Cardiac muscle cell (in vitro differentiated cells and primary cell): ENCODE measurements at regions not wholly inside any gene's neighbourhood (a gene's known extent, or its start where the extent isn't known, plus 50 kb on each side); places are given as distances from the start of the nearest gene placed in this dataset.
A peak's percentile ranks its signal among the peaks of the same experiment; 100 is the strongest.

Source experiments
- DNase-seq, 2 donors: peaks; one replicate each; pipeline versions ENCODE4 v3.0.0 to v3.0.0-alpha.2; 2010 to 2017; ENCODE audit warnings: low read depth in 1 of 2, low spot score in 1 of 2
- H3K27ac ChIP-seq: fragments of 200-600 bp; sonication (generic); 2 replicates; pipeline ENCODE4 v1.5.1; 2016
- H3K27me3 ChIP-seq: fragments of 200-600 bp; sonication (generic); 2 replicates; pipeline ENCODE4 v1.6.0; 2016; ENCODE audit warnings: control low read depth
- H3K36me3 ChIP-seq: fragments of 200-600 bp; sonication (generic); 2 replicates; pipeline ENCODE4 v1.5.1; 2016; ENCODE audit warnings: control low read depth
- H3K4me1 ChIP-seq: fragments of 200-600 bp; sonication (generic); 2 replicates; pipeline ENCODE4 v1.8.1; 2017; ENCODE audit warnings: low read depth, mild to moderate bottlenecking, mixed run types
- H3K4me3 ChIP-seq: fragments of 200-600 bp; sonication (generic); 2 replicates; pipeline ENCODE4 v1.5.1; 2016; ENCODE audit warnings: mild to moderate bottlenecking
- H3K9me3 ChIP-seq: fragments of 200-600 bp; sonication (generic); 2 replicates; pipeline ENCODE4 v1.5.1; 2017; ENCODE audit warnings: low read depth, mild to moderate bottlenecking, control low read depth
- TF ChIP-seq, protein P1 (sequence below): IDR thresholded peaks from 2 replicates; pipeline ENCODE4 v1.5.1; 2012; ENCODE audit warnings: low read depth, mild to moderate bottlenecking, low read length

DNA sequence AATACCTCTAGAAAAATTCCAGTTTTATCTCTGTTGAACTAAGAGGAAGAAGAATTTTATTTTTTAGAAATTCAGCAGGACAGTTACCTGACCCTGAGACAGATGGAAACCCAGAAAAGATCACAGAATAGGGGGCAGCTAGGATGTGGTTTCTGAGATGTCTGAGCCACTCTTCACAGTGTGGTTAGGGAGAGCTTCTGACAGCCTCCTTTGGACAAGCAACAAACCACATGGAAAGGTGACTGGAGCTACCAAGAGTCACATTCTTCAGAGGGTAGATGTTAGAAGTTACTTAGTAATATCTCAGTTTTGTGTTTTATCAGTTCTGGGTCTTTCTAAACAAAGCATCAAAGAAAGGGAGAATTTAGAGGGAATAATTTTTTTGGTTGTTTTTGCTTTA lies 117.3 kb upstream of the NAP1L1 start:
- Histone ChIP-seq H3K27ac (no peak overlapping the region), H3K27me3 (no peaks in the 10 kb centered on the region), H3K36me3 (no peaks in the 10 kb centered on the region), H3K4me1 (no peaks in the 10 kb centered on the region), H3K9me3 (no peaks in the 10 kb centered on the region), H3K4me3 (no peak overlapping the region)
- TF ChIP-seq, protein P1, sequence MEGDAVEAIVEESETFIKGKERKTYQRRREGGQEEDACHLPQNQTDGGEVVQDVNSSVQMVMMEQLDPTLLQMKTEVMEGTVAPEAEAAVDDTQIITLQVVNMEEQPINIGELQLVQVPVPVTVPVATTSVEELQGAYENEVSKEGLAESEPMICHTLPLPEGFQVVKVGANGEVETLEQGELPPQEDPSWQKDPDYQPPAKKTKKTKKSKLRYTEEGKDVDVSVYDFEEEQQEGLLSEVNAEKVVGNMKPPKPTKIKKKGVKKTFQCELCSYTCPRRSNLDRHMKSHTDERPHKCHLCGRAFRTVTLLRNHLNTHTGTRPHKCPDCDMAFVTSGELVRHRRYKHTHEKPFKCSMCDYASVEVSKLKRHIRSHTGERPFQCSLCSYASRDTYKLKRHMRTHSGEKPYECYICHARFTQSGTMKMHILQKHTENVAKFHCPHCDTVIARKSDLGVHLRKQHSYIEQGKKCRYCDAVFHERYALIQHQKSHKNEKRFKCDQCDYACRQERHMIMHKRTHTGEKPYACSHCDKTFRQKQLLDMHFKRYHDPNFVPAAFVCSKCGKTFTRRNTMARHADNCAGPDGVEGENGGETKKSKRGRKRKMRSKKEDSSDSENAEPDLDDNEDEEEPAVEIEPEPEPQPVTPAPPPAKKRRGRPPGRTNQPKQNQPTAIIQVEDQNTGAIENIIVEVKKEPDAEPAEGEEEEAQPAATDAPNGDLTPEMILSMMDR = no peak
- no peak for DNase-seq

DNA sequence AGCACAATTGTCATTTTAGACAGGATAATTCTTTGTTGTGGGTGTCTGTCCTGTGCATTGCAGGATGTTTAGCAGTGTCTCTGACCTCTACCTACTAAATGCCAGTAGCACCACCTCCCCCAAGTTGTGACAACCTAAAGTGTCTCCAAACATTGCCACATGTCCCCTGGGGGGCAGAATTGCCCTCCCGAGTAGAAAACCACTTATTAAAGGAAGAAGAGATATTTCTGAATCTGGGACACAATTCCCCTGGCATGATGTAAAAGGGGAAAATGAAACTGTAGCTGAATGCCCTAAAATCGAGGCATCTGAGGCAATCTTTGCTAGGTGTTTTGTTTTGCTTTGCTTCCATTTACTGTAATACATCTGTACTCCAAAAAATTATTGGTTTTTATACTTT lies 116.8 kb upstream of the NAP1L1 start:
- DNase-seq = no peak
- Histone ChIP-seq H3K27ac (no peak overlapping the region), H3K27me3 (no peaks in the 10 kb centered on the region), H3K4me3 (no peak overlapping the region), H3K4me1 (no peaks in the 10 kb centered on the region), H3K36me3 (no peaks in the 10 kb centered on the region), H3K9me3 (no peaks in the 10 kb centered on the region)
- TF ChIP-seq, protein P1 = no peak

DNA sequence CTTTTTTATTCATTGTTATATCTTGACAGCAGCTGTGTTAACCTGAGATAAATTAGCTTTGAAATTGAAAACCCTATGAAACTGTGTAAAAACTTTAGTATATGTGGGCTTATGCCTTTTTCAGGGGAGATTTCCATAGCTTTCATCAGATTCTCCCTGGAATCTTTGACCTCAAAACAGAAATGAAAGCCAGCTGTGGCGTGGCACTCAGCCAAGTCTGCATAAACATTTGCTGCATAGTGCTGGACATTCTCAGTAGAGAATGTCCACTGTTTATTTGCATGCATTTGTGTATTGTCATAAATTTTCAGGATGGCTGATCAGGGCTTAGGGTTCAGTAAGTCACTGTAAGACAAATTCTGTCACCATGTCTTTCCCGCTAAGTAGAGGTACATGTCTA lies 115.3 kb upstream of the NAP1L1 start:
- H3K36me3 ChIP-seq = no peaks in the 10 kb centered on the region
- H3K27ac ChIP-seq = no peak overlapping the region
- no peaks in the 10 kb centered on the region for H3K9me3 ChIP-seq
- TF ChIP-seq, protein P1 = no peak
- no peaks in the 10 kb centered on the region for H3K27me3 ChIP-seq
- peak in 1 of 2 donors; percentile 75 for DNase-seq
- H3K4me1 ChIP-seq = no peaks in the 10 kb centered on the region
- H3K4me3 ChIP-seq = no peak overlapping the region

DNA sequence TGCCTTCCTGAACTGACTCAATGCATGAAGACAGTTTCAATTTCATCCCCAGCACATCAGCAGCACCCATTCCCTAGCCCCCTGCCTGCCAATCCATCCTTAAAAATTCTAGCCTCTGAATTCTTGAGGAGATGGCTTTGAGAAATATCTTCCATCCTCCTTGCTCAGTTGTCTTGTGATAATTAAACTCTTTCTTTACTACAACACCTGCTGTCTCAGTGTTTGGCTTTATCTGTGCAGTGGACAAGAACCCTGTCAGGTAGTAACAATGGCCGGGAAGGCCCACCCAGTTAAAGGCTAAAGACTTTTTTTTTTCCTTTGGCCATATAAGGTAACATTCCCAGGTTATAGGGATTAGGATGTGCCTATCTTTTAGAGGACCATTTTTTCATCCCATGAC lies 114.4 kb upstream of the NAP1L1 start:
- H3K27me3 ChIP-seq = no peaks in the 10 kb centered on the region
- no peaks in the 10 kb centered on the region for H3K4me1 ChIP-seq
- no peaks in the 10 kb centered on the region for H3K36me3 ChIP-seq
- no peak overlapping the region for H3K4me3 ChIP-seq
- H3K9me3 ChIP-seq = no peaks in the 10 kb centered on the region
- no peak overlapping the region for H3K27ac ChIP-seq
- no peak for DNase-seq
- TF ChIP-seq, protein P1 = no peak

DNA sequence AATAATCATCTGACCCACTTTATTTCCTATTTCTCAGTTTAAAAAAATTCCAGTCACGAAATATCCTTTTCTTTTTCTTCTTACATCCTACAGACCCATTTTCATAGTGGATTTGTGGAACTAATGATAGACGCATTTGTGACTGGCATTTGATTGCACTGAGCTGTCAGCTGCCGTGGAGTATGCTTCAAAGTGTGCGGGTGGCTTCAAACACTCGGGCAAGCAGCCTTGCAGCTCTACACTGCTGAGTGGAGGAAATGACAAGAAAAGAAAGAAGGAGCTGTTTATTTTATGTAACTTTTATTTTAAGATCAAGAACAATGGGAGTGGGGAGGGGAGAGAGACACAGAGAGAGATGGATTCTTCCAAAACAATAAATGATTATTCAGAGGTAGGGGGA lies 112.8 kb upstream of the NAP1L1 start:
- no peak for DNase-seq
- Histone ChIP-seq H3K4me1 (no peaks in the 10 kb centered on the region), H3K27me3 (no peaks in the 10 kb centered on the region), H3K36me3 (no peaks in the 10 kb centered on the region), H3K4me3 (no peak overlapping the region), H3K9me3 (no peaks in the 10 kb centered on the region), H3K27ac (no peak overlapping the region)
- TF ChIP-seq, protein P1 = no peak

DNA sequence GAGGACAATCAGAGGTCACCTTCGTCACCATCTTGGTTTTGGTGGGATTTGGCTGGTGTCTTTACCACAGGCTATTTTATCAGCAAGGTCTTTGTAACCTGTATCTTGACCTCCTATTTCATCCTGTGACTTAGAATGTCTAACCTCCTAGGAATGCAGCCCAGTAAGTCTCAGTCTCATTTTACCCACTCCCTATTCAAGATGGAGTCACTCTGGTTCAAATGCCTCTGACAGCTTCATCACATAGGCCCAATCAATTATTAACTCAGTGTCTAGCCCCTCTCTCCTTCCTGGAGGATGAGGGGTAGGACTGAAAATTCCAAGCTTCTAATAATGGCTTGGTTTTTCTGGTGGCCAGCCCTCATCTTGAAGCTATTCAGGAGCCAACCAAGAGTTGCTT lies 111.4 kb upstream of the NAP1L1 start:
- H3K4me3 ChIP-seq = no peak overlapping the region
- H3K27me3 ChIP-seq = no peaks in the 10 kb centered on the region
- no peaks in the 10 kb centered on the region for H3K9me3 ChIP-seq
- H3K4me1 ChIP-seq = no peaks in the 10 kb centered on the region
- DNase-seq = no peak
- H3K36me3 ChIP-seq = no peaks in the 10 kb centered on the region
- TF ChIP-seq, protein P1 = no peak
- H3K27ac ChIP-seq = no peak overlapping the region
